ENCODE measurements at regions not wholly inside any gene's neighbourhood (a gene's known extent, or its start where the extent isn't known, plus 50 kb on each side); places are given as distances from the start of the nearest gene placed in this dataset.

GRCh38 chr7:25316366-25316765 is 88.1 kb upstream of the NPVF start:
- DNase-seq: no peak

GRCh38 chr7:25318047-25318446 is 89.8 kb upstream of the NPVF start:
- no peak for DNase-seq

GRCh38 chr7:25319707-25320106 is 91.4 kb upstream of the NPVF start:
- DNase-seq: no peak

- no peak for DNase-seq
These were observed 92.5 kb upstream of the NPVF start for GRCh38 chr7:25320791-25321190.

- no peak for DNase-seq
These were observed 93.1 kb upstream of the NPVF start for GRCh38 chr7:25321424-25321823.

- no peak for DNase-seq
These were observed 94.2 kb upstream of the NPVF start for GRCh38 chr7:25322473-25322872.

- DNase-seq: no peak
These were observed 97.0 kb upstream of the NPVF start for GRCh38 chr7:25325186-25325757.

- DNase-seq: no peak
These were observed 98.3 kb upstream of the NPVF start for GRCh38 chr7:25326501-25327156.

GRCh38 chr7:25329815-25330214 is 101.5 kb upstream of the NPVF start:
- DNase-seq: no peak

GRCh38 chr7:25333296-25333928 is 105.1 kb upstream of the NPVF start:
- no peak for DNase-seq

- no peak for DNase-seq
These were observed 119.2 kb upstream of the NPVF start for GRCh38 chr7:25347360-25348066.

- no peak for DNase-seq
These were observed 119.8 kb upstream of the NPVF start for GRCh38 chr7:25348104-25348503.

- DNase-seq: no peak
These were observed 121.2 kb upstream of the NPVF start for GRCh38 chr7:25349283-25350017.

- DNase-seq: no peak
These were observed 121.8 kb upstream of the NPVF start for GRCh38 chr7:25350041-25350440.

- no peak for DNase-seq
These were observed 123.5 kb upstream of the NPVF start for GRCh38 chr7:25351761-25352160.

- no peak for DNase-seq
These were observed 124.9 kb upstream of the NPVF start for GRCh38 chr7:25353196-25353595.

GRCh38 chr7:25353732-25354131 is 125.4 kb upstream of the NPVF start:
- DNase-seq: no peak

GRCh38 chr7:25356534-25357151 is 128.4 kb upstream of the NPVF start:
- no peak for DNase-seq

GRCh38 chr7:25358926-25359325 is 130.6 kb upstream of the NPVF start:
- DNase-seq: no peak

- DNase-seq: no peak
These were observed 131.3 kb upstream of the NPVF start for GRCh38 chr7:25359471-25360059.

GRCh38 chr7:25360451-25360850 is 132.2 kb upstream of the NPVF start:
- DNase-seq: no peak

GRCh38 chr7:25361387-25361786 is 133.1 kb upstream of the NPVF start:
- no peak for DNase-seq
